H1 (cell line): ENCODE measurements at regions not wholly inside any gene's neighbourhood (a gene's known extent, or its start where the extent isn't known, plus 50 kb on each side); places are given as distances from the start of the nearest gene placed in this dataset.

Experiments
- CTCF ChIP-seq, 3 experiments: IDR thresholded peaks; 1 replicate in 2 of 3; 2 replicates in 1 of 3; pipeline versions ENCODE4 v1.5.1 to v1.6.1; 2011; ENCODE audit warnings: low read length in 3 of 3, mild to moderate bottlenecking in 3 of 3, inconsistent platforms in 2 of 3, low read depth in 1 of 3, moderate library complexity in 1 of 3; ENCODE audit not compliant: insufficient read depth in 1 of 3; ENCODE audit errors: control extremely low read depth in 1 of 3
- HDAC2 ChIP-seq, 2 experiments: fragments of 300-600 bp in 1 of 2; sonication (generic) in 1 of 2; IDR thresholded peaks; 2 replicates each; pipeline ENCODE4 v1.6.1; 2011 to 2012; ENCODE audit warnings: low read depth in 2 of 2, low read length in 2 of 2, mild to moderate bottlenecking in 2 of 2, moderate library complexity in 2 of 2, borderline replicate concordance in 1 of 2, inconsistent platforms in 1 of 2
- POLR2A ChIP-seq, 2 experiments: IDR thresholded peaks; 1 replicate in 1 of 2; 2 replicates in 1 of 2; pipeline ENCODE4 v1.6.1; 2011; ENCODE audit warnings: low read depth in 2 of 2, low read length in 2 of 2, mild to moderate bottlenecking in 2 of 2; ENCODE audit errors: control extremely low read depth in 1 of 2
- TBP ChIP-seq: IDR thresholded peaks from 2 replicates; pipeline ENCODE4 v1.6.1; 2011; ENCODE audit warnings: low read depth, low read length, improper control_type of control experiment
- ZNF274 ChIP-seq: IDR thresholded peaks from 2 replicates; pipeline ENCODE4 v1.7.0; 2012; ENCODE audit warnings: low read length, borderline replicate concordance; ENCODE audit errors: extremely low read depth

GRCh38 chr1:87790756-87791155 is 462.1 kb downstream of the LMO4 start:
- TF ChIP-seq TBP = no peak
- TF ChIP-seq CTCF (IDR thresholded peaks at IDR 0.05; ENCODE audit: control extremely low read depth in 1 of 3, insufficient read depth in 1 of 3, low read depth in 1 of 3, low read length in 3 of 3) = no peak
- TF ChIP-seq ZNF274 = no peak
- TF ChIP-seq POLR2A (IDR thresholded peaks at IDR 0.05; ENCODE audit: control extremely low read depth in 1 of 2, low read depth in 2 of 2, low read length in 2 of 2) = no peak
- no peak for TF ChIP-seq HDAC2 (IDR thresholded peaks at IDR 0.05; ENCODE audit: borderline replicate concordance in 1 of 2, low read depth in 2 of 2, low read length in 2 of 2)
